ENCODE measurements at regions not wholly inside any gene's neighbourhood (a gene's known extent, or its start where the extent isn't known, plus 50 kb on each side); places are given as distances from the start of the nearest gene placed in this dataset.
"Not testable (repeated sequence)": the region's sequence is repeated elsewhere in the genome, so short reads cannot be mapped to it uniquely, and the experiment has no call there.

DNA sequence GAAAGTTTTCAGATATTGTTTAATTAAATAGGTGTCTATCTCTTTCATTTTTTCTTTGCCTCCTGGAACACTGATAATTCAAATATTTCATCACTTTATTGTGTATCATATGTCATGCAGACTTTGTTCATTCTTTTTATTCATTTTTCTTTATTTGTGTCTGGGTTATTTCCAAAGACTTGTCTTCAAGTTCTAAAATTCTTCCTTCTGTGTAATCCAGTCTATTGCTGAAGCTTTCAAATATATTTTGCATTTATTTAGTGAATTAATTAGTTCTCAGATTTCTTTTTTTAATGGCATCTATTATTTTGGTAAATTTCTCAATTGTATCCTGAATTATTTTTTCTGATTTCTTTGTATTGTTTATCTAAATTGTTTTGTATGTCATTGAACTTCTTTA, 70.1 kb downstream of the ZNF330 start:
- no peak for DNase-seq (ENCODE audit: low read depth, low spot score)

DNA sequence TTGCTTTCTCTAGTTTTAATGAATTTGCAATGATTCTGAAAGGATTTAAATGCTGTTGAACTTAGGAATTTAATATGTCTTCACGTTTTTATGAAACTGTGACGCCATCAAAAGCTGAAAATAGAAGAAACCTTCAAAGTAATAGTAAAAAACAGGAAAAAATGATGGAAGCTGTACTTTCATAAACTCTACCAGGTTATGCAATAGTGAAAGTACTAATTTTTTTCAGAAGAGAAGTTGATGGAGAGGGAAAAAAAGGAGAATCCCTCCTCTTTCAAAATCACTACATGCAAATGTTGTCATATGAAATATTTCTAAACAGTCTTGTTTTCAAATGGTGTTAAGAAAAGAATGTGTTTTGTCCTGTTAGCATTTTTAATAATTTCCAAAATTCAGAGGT, 73.6 kb downstream of the ZNF330 start:
- DNase-seq (ENCODE audit: low read depth, low spot score), result no peak

DNA sequence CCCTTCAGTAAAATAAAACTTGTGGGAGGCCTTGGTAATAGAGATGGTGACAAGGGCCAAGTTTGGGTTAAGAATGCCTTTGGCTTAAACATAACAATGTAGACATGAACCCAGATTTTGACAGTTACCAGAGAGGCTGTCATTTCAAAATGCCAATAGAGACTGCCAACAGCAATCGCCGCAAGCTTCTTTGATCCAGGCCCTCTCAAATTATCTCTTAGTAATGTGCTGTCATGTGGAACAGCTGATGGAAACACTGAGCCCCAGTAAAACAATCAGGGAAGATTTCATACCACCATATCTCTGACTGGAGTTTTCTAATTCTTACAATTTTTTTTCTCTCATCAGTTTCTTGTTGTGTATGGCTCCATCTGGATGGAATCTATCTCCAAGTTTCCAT, 80.5 kb downstream of the ZNF330 start:
- DNase-seq (ENCODE audit: low read depth, low spot score), result no peak

DNA sequence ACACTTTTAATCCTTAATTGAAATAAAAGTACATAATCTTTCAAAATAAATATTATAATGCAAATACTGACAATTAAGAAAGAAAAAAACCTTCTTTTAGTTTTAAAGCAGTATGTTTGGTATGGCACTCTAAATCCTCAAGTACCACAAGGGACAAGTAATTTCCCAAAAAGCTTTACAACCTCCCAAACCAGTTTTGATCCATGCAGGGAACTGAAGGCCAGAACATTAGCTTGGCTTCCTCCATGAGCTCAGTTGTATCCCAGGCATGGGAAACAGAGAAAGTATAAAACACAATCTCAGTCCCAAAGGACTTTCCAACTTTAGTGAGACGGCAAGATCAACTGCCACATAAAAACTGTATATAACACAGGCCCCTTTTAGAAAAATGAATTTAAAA, 82.2 kb downstream of the ZNF330 start:
- no peak for DNase-seq (ENCODE audit: low read depth, low spot score)

DNA sequence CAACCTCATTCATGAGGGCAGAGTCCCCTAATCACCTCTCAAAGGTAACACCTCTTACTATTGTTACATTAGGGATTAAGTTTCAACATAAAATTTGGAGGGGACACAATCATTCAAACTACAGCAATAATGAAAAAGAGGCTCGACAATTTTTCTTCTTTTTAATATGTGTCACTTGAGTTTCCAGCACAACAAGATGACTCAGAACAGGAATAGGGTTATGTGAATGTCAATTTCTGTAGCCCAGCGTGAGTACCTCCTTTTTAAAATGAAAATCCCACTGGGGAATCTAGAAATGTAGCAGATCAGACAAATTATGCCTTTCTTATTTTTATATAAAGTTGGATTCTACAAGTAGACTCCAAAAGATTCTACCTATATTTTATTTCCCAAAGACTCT, 83.7 kb downstream of the ZNF330 start:
- DNase-seq (ENCODE audit: low read depth, low spot score), result no peak

DNA sequence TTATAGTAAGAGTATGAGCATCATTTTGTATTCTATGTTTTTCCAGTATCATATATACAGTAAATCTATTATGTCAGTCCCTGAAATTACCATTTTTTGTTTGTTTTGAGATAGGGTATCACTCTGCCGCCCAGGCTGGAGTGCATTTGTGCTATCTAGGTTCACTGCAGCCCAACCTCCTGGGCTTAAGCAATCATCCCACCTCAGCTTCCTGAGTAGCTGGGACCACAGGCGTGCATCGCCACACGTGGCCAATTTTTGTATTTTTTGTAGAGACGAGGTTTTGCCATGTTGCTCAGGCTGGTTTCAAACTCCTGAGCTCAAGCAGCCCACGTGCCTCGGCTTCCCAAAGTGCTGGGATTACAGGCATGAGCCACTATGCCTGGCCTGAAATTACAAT, 85.6 kb downstream of the ZNF330 start:
- DNase-seq (ENCODE audit: low read depth, low spot score), result no peak

DNA sequence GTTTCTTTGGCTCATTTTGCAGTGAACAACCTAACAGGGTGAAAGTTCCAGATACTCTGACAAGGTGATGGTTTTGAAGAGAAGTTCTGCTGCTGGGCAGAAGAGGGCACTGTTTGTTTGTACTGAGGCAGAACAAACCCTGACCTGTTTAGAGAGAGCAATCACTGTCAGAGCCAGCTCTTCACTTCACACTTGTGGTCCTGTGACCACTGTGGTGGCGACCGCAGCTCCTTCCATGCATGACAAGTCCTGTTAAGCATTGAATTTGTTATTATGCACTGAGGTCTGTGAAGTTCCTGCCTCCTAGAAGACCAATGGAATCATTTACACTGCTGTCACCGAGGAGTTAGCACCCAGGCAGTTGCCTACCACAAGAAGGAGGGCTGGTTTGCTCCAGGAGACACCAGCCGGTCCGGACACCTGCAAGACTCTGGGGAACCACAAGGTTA, 86.6 kb downstream of the ZNF330 start:
- DNase-seq (ENCODE audit: low read depth, low spot score), result peak; percentile 17

DNA sequence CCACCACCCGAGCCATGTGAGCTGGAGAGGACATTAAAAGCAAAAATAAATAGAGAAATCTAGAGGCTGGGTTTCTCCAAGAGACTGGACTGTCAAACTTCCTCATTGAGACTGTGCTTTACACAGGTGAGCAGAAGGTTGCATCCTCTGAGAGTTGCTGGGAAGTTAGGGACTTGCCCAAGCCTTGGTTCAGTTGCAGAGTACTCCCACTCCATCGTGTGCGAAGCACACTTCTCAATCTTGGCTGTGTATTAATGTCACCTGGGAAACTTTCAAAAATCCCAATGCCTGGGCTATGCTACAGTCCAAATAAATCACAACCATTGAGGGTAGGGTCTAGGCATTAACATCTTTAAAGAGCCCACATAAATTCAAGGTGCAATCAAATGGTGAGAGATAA, 89.2 kb downstream of the ZNF330 start:
- no peak for DNase-seq (ENCODE audit: low read depth, low spot score)

DNA sequence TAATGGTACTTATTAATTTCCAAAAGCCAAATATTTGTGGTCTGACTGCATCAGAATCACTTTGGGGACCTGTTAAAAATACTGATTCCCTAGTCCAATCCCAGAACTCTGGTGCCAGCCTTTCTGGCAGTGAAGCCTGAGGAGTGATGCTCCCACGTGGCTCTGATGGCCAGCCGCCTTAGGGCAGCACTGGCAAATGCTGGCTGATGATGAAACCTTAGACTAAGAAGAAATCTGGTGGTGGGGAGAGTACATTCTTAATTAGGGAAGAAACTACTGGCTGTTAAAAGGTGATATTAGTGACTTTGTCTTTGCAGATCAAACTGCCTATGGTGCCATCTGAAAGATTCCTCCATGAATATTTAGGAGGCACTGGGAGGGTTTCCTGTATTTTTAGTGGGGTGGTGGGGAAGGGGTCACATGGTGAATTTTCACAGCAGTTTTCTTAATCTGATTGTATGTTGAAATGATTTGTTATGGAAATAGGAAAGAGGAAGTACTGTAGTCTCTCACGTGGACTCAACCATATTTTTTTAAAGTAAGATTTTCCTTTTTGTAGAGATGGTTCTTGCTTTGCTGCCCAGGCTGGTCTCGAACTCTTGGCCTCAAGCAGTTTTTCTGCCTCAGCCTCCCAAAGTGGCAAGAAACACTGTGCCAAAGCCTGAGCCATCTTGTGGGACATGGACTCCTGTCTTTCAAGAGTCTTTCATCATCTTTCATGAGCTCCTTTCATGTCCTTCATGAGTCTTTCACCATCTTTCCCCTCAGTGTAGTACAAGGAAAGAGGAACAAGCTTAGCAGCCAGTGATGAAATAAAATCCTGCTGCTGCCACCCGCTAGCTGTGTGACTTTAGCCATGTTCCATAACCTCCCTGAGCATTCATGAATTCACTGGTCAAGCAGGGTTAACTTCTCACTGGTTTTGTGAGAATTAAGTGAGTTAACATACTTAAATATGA, 90.8 kb downstream of the ZNF330 start:
- no peak for DNase-seq (ENCODE audit: low read depth, low spot score)

DNA sequence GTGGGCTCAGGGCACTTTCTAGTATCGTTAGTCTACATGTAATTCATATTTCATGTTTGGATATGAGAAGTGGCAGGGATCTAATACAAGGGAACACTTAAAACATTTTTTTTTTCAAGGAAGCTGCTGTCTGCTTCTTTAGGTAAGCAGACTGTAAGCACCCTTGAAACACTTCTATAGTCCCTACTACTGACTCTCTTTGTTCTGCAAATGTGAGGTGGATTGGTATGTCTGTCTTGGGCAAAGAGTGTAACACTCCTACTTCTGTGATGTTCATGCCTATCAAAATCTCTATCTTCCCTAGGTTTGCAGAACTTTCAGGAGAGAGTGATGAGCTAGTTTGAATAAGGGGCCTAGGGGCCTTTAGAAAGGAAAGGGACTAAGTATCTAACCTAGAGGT, 93.9 kb downstream of the ZNF330 start:
- DNase-seq (ENCODE audit: low read depth, low spot score), result no peak

DNA sequence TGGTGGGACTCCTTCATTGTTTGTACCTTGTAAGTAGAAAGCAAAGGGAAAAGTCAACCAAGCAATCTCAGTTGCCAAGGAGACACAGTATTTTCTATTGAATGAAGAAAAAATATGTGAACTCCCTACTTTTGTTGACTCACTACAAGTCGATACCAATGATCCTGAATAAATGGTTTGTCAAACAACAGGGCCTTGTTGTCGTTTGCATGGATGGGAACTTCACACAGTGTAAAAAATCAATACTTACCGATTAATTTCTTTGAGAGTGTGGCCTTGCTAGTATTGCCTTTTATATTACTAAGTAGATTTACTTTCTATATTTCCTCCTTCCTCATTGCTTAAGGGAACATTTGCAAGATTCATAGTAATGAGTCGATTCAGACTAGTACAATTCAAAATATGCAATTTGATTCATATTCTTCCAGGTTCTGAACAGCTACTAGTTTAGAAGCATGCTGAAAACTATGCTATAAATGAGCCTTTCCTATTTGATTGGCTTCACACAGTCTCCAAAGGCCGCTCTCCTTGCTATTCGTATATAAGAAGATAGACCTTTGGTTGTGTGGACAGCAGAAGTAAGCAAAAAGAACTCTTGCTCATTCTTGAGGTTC, 108.0 kb downstream of the ZNF330 start:
- no peak for DNase-seq (ENCODE audit: low read depth, low spot score)

DNA sequence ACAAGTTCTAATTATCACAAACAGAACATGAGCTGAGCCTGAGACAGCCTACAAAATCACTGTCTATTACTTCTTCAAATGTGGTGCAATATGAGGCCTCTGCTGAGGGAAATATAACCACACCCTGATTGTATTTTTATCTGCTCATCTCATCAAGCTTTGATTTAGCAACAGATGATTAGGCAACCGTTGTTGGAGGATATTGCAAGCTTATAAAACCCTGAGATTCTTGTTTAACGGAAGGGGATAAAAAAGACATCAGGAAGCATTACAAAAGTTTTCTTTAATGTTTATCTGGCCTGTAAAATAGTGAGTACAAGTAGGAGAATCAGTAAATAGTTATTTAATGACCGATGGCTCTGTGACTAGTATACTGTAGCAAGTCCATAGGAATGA, 108.5 kb downstream of the ZNF330 start:
- no peak for DNase-seq (ENCODE audit: low read depth, low spot score)

DNA sequence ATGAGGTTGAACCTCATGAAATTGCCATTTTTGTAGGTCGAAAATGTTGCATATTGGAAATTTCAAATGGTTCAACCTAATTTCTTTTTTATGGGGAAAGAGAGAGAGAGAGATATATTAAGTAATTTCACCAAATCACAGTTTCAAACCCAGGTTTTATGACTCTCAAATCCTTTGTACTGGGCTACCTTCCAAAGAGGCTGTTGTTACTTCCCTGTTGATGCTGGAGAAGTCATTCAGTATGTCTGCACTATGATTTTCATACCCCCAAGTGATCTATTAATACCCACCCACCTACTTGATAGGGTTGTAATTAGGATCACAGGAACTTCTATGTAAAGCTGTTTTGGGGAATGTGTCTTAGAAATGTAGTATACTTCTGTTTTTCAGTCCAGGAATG, 109.9 kb downstream of the ZNF330 start:
- DNase-seq (ENCODE audit: low read depth, low spot score), result no peak

DNA sequence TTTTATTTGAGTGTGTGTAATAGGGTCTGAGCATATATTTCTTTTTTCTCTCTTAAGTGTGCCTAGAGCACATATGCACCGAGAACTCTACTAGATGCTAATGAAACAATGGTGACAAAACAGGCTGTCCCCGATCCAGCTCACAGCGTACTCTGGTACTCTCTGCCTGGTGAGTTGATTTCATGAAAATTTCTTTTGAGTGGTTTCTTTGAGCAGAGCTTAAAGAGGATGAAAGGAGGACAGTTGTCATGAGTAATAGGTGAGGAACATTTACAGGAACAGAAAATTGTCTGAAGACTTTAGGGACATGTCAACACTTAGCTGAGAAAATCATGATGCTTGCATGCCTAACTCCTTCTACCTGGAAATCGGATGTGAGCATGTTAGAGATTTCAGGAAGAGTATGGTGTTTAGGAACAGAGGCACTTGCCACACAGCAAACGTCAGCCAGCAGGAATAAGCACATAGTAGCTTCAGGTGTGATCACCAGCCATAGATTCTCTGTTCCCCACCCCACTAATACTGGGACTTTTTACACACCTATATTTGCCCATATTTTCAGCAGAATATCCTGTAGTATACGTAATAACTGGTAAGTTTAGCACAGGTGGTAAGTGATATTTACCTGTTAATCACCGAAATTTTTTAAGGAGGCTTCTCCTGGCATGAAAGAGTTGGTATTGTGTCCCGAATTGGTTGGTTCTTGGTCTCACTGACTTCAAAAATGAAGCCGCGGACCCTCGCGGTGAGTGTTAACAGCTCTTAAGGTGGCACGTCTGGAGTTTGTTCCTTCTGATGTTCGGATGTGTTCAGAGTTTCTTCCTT, 111.1 kb downstream of the ZNF330 start:
- no peak for DNase-seq (ENCODE audit: low read depth, low spot score)

DNA sequence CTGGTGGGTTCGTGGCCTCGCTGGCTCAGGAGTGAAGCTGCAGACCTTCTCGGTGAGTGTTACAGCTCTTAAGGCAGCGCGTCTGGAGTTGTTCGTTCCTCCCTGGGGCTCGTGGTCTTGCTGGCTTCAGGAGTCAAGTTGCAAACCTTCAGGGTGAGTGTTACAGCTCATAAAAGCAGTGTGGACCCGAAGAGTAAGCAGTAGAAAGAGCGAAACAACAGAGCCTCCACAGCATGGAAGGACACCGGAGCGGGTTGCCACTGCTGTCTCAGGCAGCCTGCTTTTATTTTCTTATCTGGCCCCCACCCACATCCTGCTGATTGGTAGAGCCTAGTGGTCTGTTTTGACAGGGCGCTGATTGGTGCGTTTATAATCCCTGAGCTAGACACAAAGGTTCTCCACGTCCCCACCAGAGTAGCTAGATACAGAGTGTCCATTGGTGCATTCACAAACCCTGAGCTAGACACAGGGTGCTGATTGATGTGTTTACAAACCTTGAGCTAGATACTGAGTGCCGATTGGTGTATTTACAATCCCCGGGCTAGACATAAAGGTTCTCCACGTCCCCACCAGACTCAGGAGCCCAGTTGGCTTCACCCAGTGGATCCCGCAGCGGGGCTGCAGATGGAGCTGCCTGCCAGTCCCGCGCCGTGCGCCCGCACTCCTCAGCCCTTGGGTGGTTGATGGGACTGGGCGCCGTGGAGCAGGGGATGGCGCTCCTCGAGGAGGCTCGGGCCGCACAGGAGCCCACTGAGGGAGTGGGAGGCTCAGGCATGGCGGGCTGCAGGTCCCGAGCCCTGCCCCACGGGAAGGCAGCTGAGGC, 111.9 kb downstream of the ZNF330 start:
- DNase-seq (ENCODE audit: low read depth, low spot score), result not testable (repeated sequence)

DNA sequence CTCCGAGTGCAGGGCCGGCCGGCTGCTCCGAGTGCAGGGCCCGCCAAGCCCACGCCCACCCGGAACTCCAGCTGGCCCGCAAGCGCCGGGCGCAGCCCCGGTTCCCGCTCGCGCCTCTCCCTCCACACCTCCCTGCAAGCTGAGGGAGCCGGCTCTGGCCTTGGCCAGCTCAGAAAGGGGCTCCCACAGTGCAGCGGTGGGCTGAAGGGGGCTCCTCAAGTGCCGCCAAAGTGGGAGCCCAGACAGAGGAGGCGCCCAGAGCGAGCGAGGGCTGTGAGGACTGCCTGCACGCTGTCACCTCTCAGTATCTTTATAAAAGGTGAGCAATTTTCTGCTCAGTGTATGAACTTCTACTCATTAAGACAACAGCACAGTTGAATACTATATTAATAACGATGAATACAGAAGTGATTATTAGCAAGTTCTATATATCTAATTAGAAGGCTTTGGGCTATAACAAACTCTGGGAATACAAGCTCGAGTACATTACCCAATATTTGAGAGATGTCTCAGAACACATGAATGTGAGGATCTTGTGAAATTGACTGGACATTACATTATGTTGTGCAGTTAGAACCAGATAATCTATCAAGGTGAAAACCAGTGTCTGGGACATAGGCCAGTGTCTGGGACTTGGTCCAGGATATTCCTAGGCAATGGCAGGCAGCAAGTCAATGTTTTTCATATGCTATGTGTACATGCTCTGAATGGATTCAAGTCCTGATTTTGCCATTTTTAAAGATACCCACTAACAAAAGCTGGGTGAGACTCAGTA, 112.9 kb downstream of the ZNF330 start:
- not testable (repeated sequence) for DNase-seq (ENCODE audit: low read depth, low spot score)

DNA sequence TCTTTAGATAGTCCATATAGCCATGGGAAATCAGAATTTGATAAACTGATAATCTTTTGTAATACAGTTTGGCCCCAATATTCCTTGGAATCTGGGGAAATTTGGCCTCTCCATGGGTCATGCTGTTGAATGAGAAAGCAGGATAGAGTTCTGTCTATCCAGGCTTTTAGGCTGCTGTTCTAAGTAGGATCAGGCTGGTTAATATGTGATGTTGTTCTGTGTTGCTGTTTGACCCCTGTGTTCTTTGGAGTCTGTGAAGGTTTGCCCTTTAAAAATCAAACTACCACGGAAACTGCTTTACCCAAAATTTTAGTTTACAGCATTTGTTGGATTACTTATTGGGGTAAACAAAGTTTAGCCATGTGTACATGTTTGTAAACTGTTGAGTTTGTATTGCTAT, 114.5 kb downstream of the ZNF330 start:
- no peak for DNase-seq (ENCODE audit: low read depth, low spot score)

DNA sequence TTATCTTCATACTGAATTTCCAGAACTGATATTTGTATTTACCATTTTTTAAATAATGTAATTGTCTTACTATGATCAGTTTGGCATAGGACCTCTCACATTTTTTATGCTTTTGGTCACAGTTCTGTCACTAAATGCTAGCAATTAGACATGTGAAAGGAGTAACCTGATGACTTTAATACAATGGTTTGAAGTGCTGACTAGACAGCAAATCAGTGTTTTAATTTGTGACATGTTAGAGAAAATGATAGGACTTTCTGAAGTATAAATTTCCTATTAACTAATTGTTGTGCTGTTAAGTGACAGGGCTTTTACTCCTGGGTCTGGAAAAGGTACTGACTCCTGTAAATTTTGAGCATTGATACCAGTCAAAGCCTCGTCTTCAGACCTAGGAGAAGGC, 117.5 kb downstream of the ZNF330 start:
- no peak for DNase-seq (ENCODE audit: low read depth, low spot score)

DNA sequence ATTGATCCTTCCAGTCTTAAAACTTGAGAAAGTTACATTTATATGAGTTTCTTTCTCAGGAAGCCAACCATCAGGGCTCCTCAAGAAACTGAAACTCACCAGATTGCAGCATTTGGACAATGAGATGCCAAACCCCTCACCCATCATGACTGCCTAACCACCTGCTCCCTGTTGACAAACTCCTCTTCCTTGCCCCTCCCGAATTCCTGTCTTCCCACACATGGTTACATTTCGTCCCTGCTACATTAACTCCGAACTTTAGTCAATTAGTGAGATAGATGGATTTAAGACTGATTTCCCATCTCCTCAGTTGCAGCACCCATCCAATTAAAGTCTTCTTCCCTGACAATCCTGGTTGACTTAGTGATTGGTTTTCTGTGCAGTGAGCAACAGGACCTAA, 118.7 kb downstream of the ZNF330 start:
- DNase-seq (ENCODE audit: low read depth, low spot score), result no peak

DNA sequence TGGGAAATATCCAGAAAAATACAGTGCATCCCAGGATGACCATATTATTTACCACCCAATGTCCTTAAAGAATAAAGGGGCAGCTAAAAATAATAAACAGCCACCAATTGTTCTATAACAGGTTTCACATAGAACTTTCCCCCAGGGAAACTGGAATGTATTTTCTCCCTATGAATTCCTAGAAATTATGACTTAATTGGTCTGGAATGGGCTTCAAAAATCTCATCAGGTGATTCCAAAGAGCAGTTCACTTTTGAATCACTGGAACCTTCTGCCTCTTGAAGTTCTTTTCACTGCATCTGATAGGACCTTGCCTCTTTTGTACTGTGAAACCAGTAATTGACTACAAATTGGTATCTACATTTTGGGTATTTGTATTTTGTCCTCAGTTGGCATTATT, 119.3 kb downstream of the ZNF330 start:
- no peak for DNase-seq (ENCODE audit: low read depth, low spot score)

DNA sequence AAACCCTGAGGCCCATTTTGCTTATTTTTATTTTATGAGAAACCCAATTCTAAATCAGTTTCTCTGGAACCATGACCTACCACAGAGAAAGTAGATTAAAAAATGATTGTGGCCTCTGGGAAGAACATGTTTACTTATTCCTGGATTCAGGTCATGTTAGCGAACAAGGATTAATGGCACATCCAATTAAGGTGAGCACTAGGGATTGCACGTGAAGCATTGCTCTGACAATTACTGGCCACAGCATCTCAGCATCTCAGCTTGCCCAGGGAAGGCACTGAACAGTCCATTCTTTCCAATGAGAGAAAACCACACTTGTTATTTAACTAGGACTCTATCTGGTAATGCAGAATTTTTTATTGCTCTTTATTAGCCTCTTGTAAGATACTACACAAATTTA, 119.8 kb downstream of the ZNF330 start:
- DNase-seq (ENCODE audit: low read depth, low spot score), result no peak

Measured in brain pericyte (primary cell).